SK-N-MC (cell line): ENCODE measurements at regions not wholly inside any gene's neighbourhood (a gene's known extent, or its start where the extent isn't known, plus 50 kb on each side); places are given as distances from the start of the nearest gene placed in this dataset.
"Not testable (repeated sequence)": the region's sequence is repeated elsewhere in the genome, so short reads cannot be mapped to it uniquely, and the experiment has no call there.

Source experiments
- EZH2 ChIP-seq: fragments of 200-600 bp; sonication (generic); IDR thresholded peaks from one replicate; pipeline ENCODE4 v1.6.1; 2017; ENCODE audit warnings: antibody characterized with exemption
- FOXP2 ChIP-seq: optimal IDR thresholded peaks from 2 replicates; pipeline ENCODE3; 2011; ENCODE audit warnings: mild to moderate bottlenecking, moderate library complexity; ENCODE audit not compliant: insufficient read depth; ENCODE audit errors: extremely low read length, control extremely low read depth
- POLR2AphosphoS5 ChIP-seq: IDR thresholded peaks from 2 replicates; pipeline ENCODE4 v1.6.1; 2012; ENCODE audit warnings: mild to moderate bottlenecking, low read depth, low read length, borderline replicate concordance

DNA sequence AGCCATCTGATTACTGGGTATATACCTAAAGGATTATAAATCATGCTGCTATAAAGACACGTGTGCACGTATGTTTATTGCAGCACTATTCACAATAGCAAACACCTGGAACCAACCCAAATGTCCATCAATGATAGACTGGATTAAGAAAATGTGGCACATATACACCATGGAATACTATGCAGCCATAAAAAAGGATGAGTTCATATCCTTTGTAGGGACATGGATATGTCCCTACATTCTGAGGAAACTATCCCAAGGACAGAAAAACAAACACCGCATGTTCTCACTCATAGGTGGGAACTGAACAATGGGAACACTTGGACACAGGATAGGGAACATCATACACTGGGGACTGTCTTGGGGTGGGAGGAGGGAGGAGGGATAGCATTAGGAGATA is 165.7 kb downstream of the CETN3 start:
- TF ChIP-seq EZH2, POLR2AphosphoS5, FOXP2: not testable (repeated sequence)
